Neural crest cell (in vitro differentiated cells): ENCODE measurements at regions not wholly inside any gene's neighbourhood (a gene's known extent, or its start where the extent isn't known, plus 50 kb on each side); places are given as distances from the start of the nearest gene placed in this dataset.

Experiments used
- DNase-seq: peaks from one replicate; pipeline ENCODE4 v3.0.0; 2021; ENCODE audit warnings: low read depth, mixed read lengths, low spot score
- H3K27ac Mint-ChIP-seq: one replicate; pipeline ENCODE4 v1.8.0; 2021; ENCODE audit warnings: mild to moderate bottlenecking, mixed read lengths; ENCODE audit not compliant: unreplicated experiment
- H3K27me3 Mint-ChIP-seq: 2 replicates; pipeline ENCODE4 v1.8.0; 2021; ENCODE audit warnings: low read depth, mild to moderate bottlenecking, mixed read lengths
- H3K36me3 Mint-ChIP-seq: 2 replicates; pipeline ENCODE4 v1.8.0; 2021; ENCODE audit warnings: low read depth, mild to moderate bottlenecking, mixed read lengths
- H3K4me1 Mint-ChIP-seq: 2 replicates; pipeline ENCODE4 v1.8.0; 2021; ENCODE audit warnings: mixed read lengths
- H3K4me3 Mint-ChIP-seq: one replicate; pipeline ENCODE4 v1.8.0; 2021; ENCODE audit warnings: mild to moderate bottlenecking, mixed read lengths
- H3K9me3 Mint-ChIP-seq: 2 replicates; pipeline ENCODE4 v1.8.0; 2021; ENCODE audit warnings: mixed read lengths
- CTCF ChIP-seq: fragments of 200-600 bp; sonication (generic); conservative IDR thresholded peaks from 2 replicates; pipeline ENCODE4 v1.5.0; 2021; ENCODE audit warnings: antibody characterized with exemption, mild to moderate bottlenecking

DNA sequence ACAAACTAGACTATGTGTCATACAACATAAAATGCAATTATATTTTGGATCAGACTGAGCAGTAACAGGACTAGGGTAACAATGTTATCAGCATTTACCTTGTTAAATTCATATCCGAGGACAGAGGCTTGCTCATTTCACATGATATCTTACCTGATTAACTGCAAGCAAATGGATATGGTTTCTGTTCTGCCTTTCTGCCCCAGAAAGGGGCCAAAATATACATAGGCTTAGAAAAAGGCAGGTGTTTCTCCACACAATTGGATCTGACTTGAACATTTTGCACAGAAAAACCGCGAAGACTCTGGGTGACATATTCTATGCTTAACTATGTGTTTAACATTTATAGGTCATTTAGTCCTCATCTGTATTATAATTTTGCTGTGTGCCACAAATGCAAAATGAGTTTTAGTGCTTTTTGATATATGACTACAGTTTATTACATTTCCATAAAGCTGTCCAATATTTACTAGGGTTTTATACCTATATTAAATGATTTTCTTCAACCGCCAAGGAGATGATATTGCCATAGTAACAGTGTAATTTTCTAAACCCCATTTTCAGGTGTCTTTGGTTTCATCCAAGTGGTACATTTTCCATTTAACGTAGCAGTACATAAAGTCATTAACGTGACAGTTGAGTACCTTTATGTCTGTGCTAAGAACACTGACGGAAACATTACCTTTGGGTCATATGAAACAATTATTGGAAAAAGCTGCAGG lies 249.3 kb upstream of the KRR1 start:
- H3K9me3 Mint-ChIP-seq = no peaks in the 10 kb centered on the region
- no peak overlapping the region for H3K4me3 Mint-ChIP-seq
- H3K36me3 Mint-ChIP-seq = no peaks in the 10 kb centered on the region
- no peak overlapping the region for H3K27ac Mint-ChIP-seq
- no peaks in the 10 kb centered on the region for H3K27me3 Mint-ChIP-seq
- DNase-seq = no peak
- no peak for TF ChIP-seq CTCF
- H3K4me1 Mint-ChIP-seq = peaks cover 27% of the 10 kb centered on the region

DNA sequence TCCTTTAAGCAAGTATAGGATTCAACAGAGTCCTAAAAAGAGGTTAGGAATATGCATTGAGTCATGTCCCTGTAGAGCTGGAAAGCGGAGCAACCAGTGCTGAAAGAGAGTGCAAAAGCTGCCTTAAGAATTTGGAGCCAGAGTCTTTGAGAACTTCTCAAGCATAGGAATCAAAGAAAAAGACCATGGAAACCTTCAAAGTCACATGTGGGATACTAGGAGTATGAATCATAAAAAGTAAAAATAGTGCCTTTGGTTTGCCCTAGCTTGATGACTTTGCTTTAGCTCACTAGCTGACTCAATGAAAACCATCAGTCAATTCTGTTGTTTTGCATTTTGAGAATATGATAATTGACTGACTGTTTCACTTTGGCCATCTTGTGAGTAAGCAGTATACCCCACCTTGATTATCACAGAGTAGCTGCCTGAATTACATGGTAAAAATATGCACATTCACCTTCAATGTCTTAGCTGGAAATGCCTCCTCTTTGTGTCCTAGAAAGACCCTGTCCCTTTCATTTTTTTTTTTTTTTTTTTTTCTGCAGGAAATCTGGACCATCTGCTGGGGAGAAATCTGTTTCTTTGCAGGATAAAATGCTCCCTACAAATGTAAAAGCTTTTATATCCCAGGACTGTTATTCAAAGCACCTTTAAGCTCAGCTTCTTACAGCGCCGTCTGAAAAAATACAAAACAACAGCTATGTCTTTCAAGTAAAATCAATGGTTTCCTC lies 248.6 kb upstream of the KRR1 start:
- Mint-ChIP-seq H3K27me3 (no peaks in the 10 kb centered on the region), H3K36me3 (no peaks in the 10 kb centered on the region), H3K4me1 (peaks cover 20% of the 10 kb centered on the region), H3K4me3 (no peak overlapping the region), H3K27ac (no peak overlapping the region), H3K9me3 (no peaks in the 10 kb centered on the region)
- TF ChIP-seq CTCF = no peak
- no peak for DNase-seq

GRCh38 chr12:75759196-75759595 lies 247.8 kb upstream of the KRR1 start:
- no peaks in the 10 kb centered on the region for H3K36me3 Mint-ChIP-seq
- no peak for DNase-seq
- H3K4me1 Mint-ChIP-seq = peaks cover 15% of the 10 kb centered on the region
- H3K9me3 Mint-ChIP-seq = no peaks in the 10 kb centered on the region
- H3K4me3 Mint-ChIP-seq = no peak overlapping the region
- no peaks in the 10 kb centered on the region for H3K27me3 Mint-ChIP-seq
- TF ChIP-seq CTCF = no peak
- no peak overlapping the region for H3K27ac Mint-ChIP-seq

DNA sequence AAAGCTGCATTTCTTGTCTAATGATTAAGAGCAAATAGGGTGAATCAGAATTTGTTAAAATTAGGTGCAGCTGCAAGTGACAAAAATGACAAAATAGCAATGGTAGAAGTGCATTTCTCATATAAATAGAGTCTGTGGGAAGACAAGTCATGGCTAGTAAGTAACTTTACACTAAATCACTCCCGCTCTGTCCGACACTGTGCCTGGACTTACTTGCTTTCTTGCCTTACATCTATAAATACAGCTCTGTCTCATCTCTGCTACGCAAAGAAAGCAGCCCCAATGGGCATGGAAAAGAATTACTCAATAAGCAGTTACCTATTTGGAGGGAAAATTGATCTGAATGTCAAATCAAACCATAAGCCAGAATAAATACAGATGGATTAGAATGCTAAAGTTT lies 245.4 kb upstream of the KRR1 start:
- no peaks in the 10 kb centered on the region for H3K36me3 Mint-ChIP-seq
- no peak for DNase-seq
- peaks cover 9% of the 10 kb centered on the region for H3K4me1 Mint-ChIP-seq
- H3K27ac Mint-ChIP-seq = no peak overlapping the region
- TF ChIP-seq CTCF = no peak
- no peaks in the 10 kb centered on the region for H3K9me3 Mint-ChIP-seq
- H3K27me3 Mint-ChIP-seq = no peaks in the 10 kb centered on the region
- H3K4me3 Mint-ChIP-seq = no peak overlapping the region

- no peak overlapping the region for H3K27ac Mint-ChIP-seq
- peaks cover 9% of the 10 kb centered on the region for H3K4me1 Mint-ChIP-seq
- no peaks in the 10 kb centered on the region for H3K27me3 Mint-ChIP-seq
- no peaks in the 10 kb centered on the region for H3K36me3 Mint-ChIP-seq
- no peak overlapping the region for H3K4me3 Mint-ChIP-seq
- TF ChIP-seq CTCF = no peak
- no peak for DNase-seq
- no peaks in the 10 kb centered on the region for H3K9me3 Mint-ChIP-seq
Measured at GRCh38 chr12:75756111-75756510, 244.7 kb upstream of the KRR1 start.
